ENCODE measurements at regions not wholly inside any gene's neighbourhood (a gene's known extent, or its start where the extent isn't known, plus 50 kb on each side); places are given as distances from the start of the nearest gene placed in this dataset.

DNA sequence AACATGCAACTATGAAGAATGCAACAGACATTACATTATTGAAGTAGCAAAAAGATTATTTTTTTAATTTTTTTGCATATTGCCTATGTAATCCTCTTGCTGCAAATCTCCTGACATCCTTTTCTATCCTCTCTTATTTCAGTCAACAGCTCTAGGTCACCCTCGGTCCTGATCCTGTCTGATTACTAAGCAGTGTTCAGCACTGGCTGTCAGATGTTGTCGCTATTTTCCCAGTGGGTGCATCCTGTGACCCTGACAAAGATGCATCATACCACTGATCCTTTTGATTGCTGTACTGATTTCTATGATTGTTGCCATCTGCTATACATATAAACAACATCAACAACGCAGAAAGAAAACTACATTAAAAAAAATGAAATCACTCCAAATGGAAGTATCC is 443.7 kb upstream of the PRR20A start:
- TF ChIP-seq, protein P1, sequence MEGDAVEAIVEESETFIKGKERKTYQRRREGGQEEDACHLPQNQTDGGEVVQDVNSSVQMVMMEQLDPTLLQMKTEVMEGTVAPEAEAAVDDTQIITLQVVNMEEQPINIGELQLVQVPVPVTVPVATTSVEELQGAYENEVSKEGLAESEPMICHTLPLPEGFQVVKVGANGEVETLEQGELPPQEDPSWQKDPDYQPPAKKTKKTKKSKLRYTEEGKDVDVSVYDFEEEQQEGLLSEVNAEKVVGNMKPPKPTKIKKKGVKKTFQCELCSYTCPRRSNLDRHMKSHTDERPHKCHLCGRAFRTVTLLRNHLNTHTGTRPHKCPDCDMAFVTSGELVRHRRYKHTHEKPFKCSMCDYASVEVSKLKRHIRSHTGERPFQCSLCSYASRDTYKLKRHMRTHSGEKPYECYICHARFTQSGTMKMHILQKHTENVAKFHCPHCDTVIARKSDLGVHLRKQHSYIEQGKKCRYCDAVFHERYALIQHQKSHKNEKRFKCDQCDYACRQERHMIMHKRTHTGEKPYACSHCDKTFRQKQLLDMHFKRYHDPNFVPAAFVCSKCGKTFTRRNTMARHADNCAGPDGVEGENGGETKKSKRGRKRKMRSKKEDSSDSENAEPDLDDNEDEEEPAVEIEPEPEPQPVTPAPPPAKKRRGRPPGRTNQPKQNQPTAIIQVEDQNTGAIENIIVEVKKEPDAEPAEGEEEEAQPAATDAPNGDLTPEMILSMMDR (conservative IDR thresholded peaks at IDR 0.05; ENCODE audit: low read depth, low read length), result no peak
- no peak for TF ChIP-seq EZH2 (IDR thresholded peaks at IDR 0.05; ENCODE audit: low read length, unreplicated experiment)
- no peak for TF ChIP-seq EZH2phosphoT487 (IDR thresholded peaks at IDR 0.05; ENCODE audit: borderline replicate concordance, low read length)

Data from PC-3 (cell line).